Neuron (in vitro differentiated cells): ENCODE measurements at regions not wholly inside any gene's neighbourhood (a gene's known extent, or its start where the extent isn't known, plus 50 kb on each side); places are given as distances from the start of the nearest gene placed in this dataset.

Source experiments
- H2AFZ ChIP-seq: one replicate; pipeline ENCODE4 v1.6.1; 2013; ENCODE audit warnings: low read depth, mild to moderate bottlenecking, inconsistent platforms, low read length, moderate library complexity
- H3K27me3 ChIP-seq: one replicate; pipeline ENCODE4 v1.6.1; 2013; ENCODE audit warnings: low read length; ENCODE audit not compliant: insufficient read depth
- H3K36me3 ChIP-seq: one replicate; pipeline ENCODE4 v1.6.1; 2013; ENCODE audit warnings: low read length; ENCODE audit not compliant: insufficient read depth
- H3K4me1 ChIP-seq: one replicate; pipeline ENCODE4 v1.6.1; 2013; ENCODE audit warnings: low read length; ENCODE audit not compliant: insufficient read depth
- H3K4me3 ChIP-seq: 2 replicates; pipeline ENCODE4 v1.5.1; 2013; ENCODE audit warnings: mild to moderate bottlenecking, low read length, moderate library complexity
- H3K9me3 ChIP-seq: one replicate; pipeline ENCODE4 v1.6.1; 2013; ENCODE audit warnings: low read length

GRCh38 chr6:6764764-6765434 is 176.4 kb downstream of the LY86 start:
- Histone ChIP-seq H2AFZ (no peak overlapping the region), H3K36me3 (no peaks in the 10 kb centered on the region), H3K4me3 (no peak overlapping the region), H3K4me1 (no peaks in the 10 kb centered on the region), H3K9me3 (no peaks in the 10 kb centered on the region), H3K27me3 (no peaks in the 10 kb centered on the region)

- Histone ChIP-seq H3K27me3 (no peaks in the 10 kb centered on the region), H3K36me3 (no peaks in the 10 kb centered on the region), H3K4me1 (no peaks in the 10 kb centered on the region), H3K4me3 (no peak overlapping the region), H3K9me3 (no peaks in the 10 kb centered on the region), H2AFZ (no peak overlapping the region)
Measured at GRCh38 chr6:6766230-6766905, 177.8 kb downstream of the LY86 start.

GRCh38 chr6:6769466-6769865 is 180.9 kb downstream of the LY86 start:
- Histone ChIP-seq H3K4me1 (no peaks in the 10 kb centered on the region), H3K27me3 (no peaks in the 10 kb centered on the region), H3K36me3 (no peaks in the 10 kb centered on the region), H3K9me3 (no peaks in the 10 kb centered on the region), H2AFZ (no peak overlapping the region), H3K4me3 (no peak overlapping the region)

- no peaks in the 10 kb centered on the region for H3K9me3 ChIP-seq
- no peaks in the 10 kb centered on the region for H3K27me3 ChIP-seq
- no peaks in the 10 kb centered on the region for H3K36me3 ChIP-seq
- no peak overlapping the region for H3K4me3 ChIP-seq
- H2AFZ ChIP-seq: no peak overlapping the region
- no peaks in the 10 kb centered on the region for H3K4me1 ChIP-seq
Measured at GRCh38 chr6:6771224-6771945, 182.9 kb downstream of the LY86 start.

- Histone ChIP-seq H3K27me3 (no peaks in the 10 kb centered on the region), H3K4me3 (no peak overlapping the region), H3K4me1 (no peaks in the 10 kb centered on the region), H3K9me3 (no peaks in the 10 kb centered on the region), H3K36me3 (no peaks in the 10 kb centered on the region), H2AFZ (no peak overlapping the region)
Measured at GRCh38 chr6:6771964-6772363, 183.4 kb downstream of the LY86 start.

- H2AFZ ChIP-seq: no peak overlapping the region
- H3K27me3 ChIP-seq: no peaks in the 10 kb centered on the region
- no peaks in the 10 kb centered on the region for H3K4me1 ChIP-seq
- H3K9me3 ChIP-seq: no peaks in the 10 kb centered on the region
- H3K4me3 ChIP-seq: no peak overlapping the region
- no peaks in the 10 kb centered on the region for H3K36me3 ChIP-seq
Measured at GRCh38 chr6:6772751-6773150, 184.2 kb downstream of the LY86 start.

GRCh38 chr6:6775074-6775473 is 186.6 kb downstream of the LY86 start:
- no peaks in the 10 kb centered on the region for H3K36me3 ChIP-seq
- H2AFZ ChIP-seq: no peak overlapping the region
- H3K4me1 ChIP-seq: no peaks in the 10 kb centered on the region
- H3K4me3 ChIP-seq: no peak overlapping the region
- H3K27me3 ChIP-seq: no peaks in the 10 kb centered on the region
- H3K9me3 ChIP-seq: no peaks in the 10 kb centered on the region

GRCh38 chr6:6780231-6780630 is 191.7 kb downstream of the LY86 start:
- Histone ChIP-seq H3K4me3 (no peak overlapping the region), H2AFZ (no peak overlapping the region), H3K27me3 (no peaks in the 10 kb centered on the region), H3K36me3 (no peaks in the 10 kb centered on the region), H3K9me3 (no peaks in the 10 kb centered on the region), H3K4me1 (no peaks in the 10 kb centered on the region)

GRCh38 chr6:6781172-6781872 is 192.8 kb downstream of the LY86 start:
- Histone ChIP-seq H3K4me1 (no peaks in the 10 kb centered on the region), H3K4me3 (no peak overlapping the region), H3K27me3 (no peaks in the 10 kb centered on the region), H2AFZ (no peak overlapping the region), H3K36me3 (no peaks in the 10 kb centered on the region), H3K9me3 (no peaks in the 10 kb centered on the region)

GRCh38 chr6:6781873-6782227 is 193.3 kb downstream of the LY86 start:
- Histone ChIP-seq H2AFZ (no peak overlapping the region), H3K4me1 (no peaks in the 10 kb centered on the region), H3K4me3 (no peak overlapping the region), H3K27me3 (no peaks in the 10 kb centered on the region), H3K36me3 (no peaks in the 10 kb centered on the region), H3K9me3 (no peaks in the 10 kb centered on the region)

GRCh38 chr6:6783721-6784120 is 195.2 kb downstream of the LY86 start:
- Histone ChIP-seq H3K27me3 (no peaks in the 10 kb centered on the region), H3K4me3 (no peak overlapping the region), H3K4me1 (no peaks in the 10 kb centered on the region), H3K36me3 (no peaks in the 10 kb centered on the region), H2AFZ (no peak overlapping the region), H3K9me3 (no peaks in the 10 kb centered on the region)

GRCh38 chr6:6784514-6785162 is 196.1 kb downstream of the LY86 start:
- no peaks in the 10 kb centered on the region for H3K27me3 ChIP-seq
- no peaks in the 10 kb centered on the region for H3K36me3 ChIP-seq
- no peaks in the 10 kb centered on the region for H3K4me1 ChIP-seq
- no peak overlapping the region for H2AFZ ChIP-seq
- H3K9me3 ChIP-seq: no peaks in the 10 kb centered on the region
- H3K4me3 ChIP-seq: no peak overlapping the region

GRCh38 chr6:6785163-6785521 is 196.6 kb downstream of the LY86 start:
- no peaks in the 10 kb centered on the region for H3K9me3 ChIP-seq
- H3K27me3 ChIP-seq: no peaks in the 10 kb centered on the region
- no peaks in the 10 kb centered on the region for H3K36me3 ChIP-seq
- H3K4me3 ChIP-seq: no peak overlapping the region
- no peaks in the 10 kb centered on the region for H3K4me1 ChIP-seq
- H2AFZ ChIP-seq: no peak overlapping the region
